ENCODE measurements at regions not wholly inside any gene's neighbourhood (a gene's known extent, or its start where the extent isn't known, plus 50 kb on each side); places are given as distances from the start of the nearest gene placed in this dataset.

GRCh38 chr3:68163062-68163461 lies 508.6 kb upstream of the SUCLG2 start:
- no peak for DNase-seq (ENCODE audit: low spot score)

DNA sequence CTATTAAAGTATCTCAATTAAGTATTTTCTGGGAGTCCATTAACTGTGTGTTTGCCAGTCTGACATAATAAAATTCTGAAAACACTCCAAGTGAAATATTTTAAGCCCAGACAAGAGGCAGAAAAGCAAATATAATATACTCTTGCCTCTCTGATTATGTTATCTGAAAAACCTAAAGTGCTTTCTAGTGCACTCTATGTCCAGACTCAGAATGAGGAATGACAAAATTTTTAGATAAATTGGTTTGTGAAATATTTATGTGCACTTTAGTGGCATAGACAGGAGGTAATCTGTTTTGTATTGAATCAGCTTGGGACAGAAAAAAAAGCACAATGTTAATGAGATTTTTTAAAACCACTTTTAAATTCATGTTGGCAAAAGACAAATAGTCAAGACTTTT lies 508.2 kb upstream of the SUCLG2 start:
- DNase-seq (ENCODE audit: low spot score), result no peak

GRCh38 chr3:68151359-68151758 lies 496.9 kb upstream of the SUCLG2 start:
- no peak for DNase-seq (ENCODE audit: low spot score)

DNA sequence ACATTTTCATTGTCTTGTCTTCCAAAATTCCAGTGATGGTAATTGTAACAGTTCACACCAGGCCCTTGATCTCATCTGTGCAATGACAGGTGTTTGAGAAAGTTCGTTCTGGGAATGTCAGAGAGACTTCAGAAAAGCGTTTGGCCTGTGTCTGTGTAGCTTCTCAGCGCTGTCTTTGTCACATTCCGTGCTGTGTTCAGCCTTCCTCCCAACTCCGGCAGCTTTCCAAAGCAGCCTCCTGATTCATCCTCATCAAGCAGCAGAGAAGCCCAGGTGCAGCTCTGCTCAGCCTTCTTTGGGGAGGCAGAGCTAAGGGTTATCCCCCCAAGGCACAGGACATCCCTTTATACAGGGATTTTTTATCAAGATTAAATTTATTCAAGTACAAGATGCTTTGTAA lies 494.0 kb upstream of the SUCLG2 start:
- DNase-seq (ENCODE audit: low spot score), result no peak

DNA sequence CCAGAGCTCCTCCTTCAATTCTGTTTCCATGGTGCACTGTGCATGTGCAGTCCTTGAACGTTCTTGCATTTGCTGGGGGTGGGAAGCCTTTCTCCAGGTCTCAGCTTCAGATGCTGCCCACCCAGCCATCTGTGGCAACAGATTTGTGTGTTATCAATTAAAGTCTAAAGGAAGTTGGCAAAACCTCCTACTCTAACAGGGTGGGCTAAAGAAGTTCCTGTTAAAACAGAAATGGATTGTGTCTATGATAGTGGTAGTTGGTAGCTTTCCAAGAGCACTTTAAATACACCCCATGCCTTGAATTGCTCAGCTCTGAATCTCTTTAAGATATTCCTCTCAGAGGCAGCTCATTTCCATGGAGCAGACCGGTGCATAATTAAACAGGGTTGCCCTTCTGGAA lies 488.0 kb upstream of the SUCLG2 start:
- DNase-seq (ENCODE audit: low spot score), result no peak

- no peak for DNase-seq (ENCODE audit: low spot score)
Measured at GRCh38 chr3:68139897-68140296, 485.5 kb upstream of the SUCLG2 start.

DNA sequence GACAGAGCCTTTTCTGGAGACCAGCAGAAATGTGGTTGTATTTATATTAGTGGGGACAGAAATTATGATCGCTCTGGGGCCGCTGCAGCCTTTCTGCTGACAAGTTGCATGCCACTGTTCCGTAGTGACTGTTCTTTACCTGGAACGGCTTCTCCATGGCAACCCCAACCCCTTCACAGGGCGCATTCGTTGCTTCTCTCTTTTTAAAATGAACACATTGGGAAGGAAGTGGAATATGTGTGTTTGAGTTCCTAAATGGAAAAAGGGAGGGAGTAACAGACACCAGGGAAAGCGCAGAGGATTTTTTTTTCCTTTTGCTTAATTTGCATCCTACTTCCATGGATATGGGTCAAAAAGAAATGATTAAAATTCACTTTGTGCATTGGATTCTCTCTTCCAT lies 482.0 kb upstream of the SUCLG2 start:
- DNase-seq (ENCODE audit: low spot score), result no peak

DNA sequence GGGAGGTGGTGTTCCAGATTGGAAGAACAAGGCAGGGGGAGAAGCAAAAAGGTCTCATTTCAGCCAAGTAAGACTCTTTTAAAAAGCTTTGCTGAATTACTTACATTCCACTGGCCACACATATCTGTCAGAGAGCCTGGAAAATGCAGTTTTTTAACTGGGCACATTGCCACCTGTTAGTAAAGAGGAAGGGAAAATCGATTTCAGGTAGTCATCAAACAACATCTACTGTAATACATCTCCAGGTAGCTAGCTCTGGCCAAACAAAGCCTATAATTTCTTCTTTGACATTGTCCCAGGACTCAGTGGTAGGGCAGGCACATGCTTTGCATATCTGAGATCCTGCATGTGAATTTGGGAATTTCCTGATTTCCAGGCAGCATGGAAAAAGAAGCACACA lies 480.7 kb upstream of the SUCLG2 start:
- DNase-seq (ENCODE audit: low spot score), result peak; percentile 39

DNA sequence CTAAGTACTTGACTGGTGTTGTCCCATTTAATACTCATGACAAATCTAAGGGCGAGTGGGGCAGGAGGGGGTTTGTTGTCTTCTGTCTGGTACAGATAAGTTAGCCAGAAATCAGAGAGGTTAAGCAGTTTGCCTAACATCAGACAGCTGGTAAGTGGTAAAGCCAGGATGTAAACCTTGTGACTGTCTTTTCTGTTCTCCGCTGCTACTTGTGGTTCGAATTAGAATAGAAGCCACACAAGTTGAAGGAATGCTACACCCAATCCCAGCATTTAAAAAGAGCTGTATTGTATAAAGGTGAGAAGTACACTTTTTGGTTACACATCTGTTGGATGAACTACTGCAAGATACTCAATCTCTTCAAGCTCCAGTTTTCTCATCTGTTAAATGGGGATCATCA lies 474.7 kb upstream of the SUCLG2 start:
- no peak for DNase-seq (ENCODE audit: low spot score)

- DNase-seq (ENCODE audit: low spot score), result no peak
Measured at GRCh38 chr3:68123231-68123630, 468.8 kb upstream of the SUCLG2 start.

DNA sequence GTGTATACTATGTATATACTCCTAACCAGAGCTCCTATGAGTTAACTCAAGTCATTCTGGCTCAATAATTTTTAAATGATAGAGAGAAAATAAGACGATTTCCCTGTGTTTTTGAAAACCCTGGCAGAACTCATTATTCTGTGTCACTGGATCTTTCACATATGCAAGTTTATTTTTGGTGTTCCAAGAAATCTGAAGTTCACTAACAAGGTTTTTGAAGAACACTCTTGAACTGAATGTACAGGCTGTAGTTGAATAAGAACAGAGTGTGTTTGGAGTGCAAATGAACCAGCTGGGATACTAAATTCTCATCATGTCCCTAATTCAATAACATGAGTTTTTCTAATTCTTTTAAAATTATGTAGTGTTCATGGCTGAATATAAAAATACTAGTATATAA lies 466.9 kb upstream of the SUCLG2 start:
- no peak for DNase-seq (ENCODE audit: low spot score)

DNA sequence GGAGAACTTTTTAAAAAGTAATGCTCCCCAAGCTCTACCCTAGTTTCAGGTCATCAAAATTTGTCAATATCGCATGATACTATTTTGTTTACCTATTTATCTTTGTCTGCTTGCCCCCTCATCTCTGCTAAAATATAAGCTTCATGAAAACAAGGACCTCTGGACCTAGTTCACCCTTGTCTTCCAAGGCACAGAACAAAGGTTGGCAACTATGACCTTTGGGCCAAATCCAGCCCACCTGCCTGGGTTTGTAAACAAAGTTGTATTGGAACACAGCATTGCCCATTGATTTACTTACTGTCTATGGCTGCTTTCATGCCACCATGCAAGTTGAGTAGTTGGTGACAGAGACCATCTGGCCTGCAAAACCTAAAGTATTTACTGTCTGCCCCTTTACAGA lies 462.2 kb upstream of the SUCLG2 start:
- DNase-seq (ENCODE audit: low spot score), result no peak

DNA sequence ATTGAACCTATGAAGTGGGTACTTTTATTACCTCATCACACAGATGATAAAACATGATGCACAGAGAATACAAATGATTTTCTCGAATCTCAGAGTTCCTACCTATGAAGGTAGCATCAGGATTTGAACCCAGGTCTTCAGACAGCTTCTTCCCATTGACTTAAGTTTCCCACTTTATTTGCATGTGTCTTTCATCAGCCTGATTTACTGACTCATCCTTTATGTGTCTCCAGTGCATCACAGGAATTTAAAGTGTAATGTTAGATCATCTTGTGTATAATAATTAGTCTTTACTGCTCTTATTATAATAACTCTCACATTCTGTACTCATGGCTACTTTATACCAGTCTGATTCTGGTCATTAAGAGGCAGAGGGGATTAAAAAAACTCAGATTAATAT lies 449.4 kb upstream of the SUCLG2 start:
- no peak for DNase-seq (ENCODE audit: low spot score)

DNA sequence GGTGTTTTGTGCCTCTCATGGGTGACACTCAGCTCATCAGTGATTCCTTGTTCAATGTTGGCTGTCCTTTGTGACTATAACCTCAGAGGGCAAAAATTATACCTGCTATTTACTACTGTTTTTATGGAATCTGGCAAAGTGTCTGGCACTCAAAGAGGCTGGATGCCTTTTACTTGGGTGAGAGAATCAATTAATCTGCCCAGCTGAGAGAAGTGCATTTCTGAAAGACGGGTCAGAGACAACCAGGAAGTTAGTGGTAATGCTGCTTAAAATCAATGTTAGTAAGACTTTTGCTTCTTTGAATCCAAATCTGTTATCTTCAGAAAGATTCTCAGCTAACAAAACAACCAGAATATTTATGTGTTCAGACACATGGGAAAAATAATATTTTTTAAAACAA lies 436.2 kb upstream of the SUCLG2 start:
- no peak for DNase-seq (ENCODE audit: low spot score)

- no peak for DNase-seq (ENCODE audit: low spot score)
Measured at GRCh38 chr3:68089572-68090011, 435.2 kb upstream of the SUCLG2 start.

DNA sequence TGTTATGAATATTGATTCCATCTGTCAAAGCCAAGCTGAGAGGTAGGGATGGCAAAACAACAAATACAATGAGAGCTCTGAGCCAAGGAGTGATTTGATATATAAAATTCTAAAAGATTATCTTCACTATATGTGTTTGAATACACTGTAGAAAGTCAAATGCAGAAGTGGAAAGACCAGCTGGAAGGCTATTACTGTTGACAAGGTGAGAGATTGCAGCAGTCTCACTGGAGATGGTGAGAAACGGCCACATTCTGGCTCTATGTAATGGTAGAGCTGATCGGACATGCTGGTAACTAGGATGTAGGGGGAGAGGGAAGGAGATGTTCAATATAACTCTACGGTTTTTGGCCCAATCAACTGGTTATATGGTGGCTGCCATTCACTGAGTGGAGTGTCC lies 434.2 kb upstream of the SUCLG2 start:
- DNase-seq (ENCODE audit: low spot score), result no peak

DNA sequence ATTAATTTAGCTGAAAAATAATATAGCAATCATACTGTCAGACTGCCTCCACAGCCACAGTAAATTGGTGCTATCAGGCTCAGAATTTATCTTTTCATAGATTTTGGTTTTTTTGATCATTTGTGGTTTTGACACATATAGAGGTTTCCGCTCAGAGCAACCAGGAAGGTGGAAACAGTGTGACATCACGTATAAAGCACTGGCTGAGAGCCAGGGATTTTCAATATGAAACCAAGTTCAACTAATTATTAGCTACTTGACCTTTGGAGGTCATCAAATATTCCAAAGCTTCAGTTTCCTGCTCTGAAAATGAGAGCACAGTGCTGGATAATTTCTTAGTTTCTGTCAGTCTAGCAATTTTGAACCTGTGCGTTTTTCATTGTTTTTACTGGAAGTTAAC lies 433.8 kb upstream of the SUCLG2 start:
- peak; percentile 75 for DNase-seq (ENCODE audit: low spot score)

DNA sequence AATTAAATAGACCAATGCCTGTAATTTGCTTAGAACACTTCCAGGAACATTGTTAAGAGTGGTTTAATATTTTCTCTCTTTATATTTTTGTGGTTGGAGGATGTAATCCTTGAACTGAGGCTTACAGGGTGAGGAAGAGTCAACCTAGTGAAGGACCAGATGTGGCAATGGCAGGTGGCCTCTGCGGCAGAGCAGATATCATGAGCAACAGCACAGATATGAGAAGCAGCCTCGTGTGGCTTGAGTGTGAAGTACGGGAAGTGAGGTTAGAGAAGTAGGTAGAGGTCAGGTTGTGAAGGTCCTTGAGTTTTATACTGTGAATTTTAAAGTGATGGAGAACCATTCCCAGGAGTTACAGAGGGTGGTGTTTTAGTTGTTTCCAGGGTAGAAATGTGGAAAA lies 417.6 kb upstream of the SUCLG2 start:
- no peak for DNase-seq (ENCODE audit: low spot score)

DNA sequence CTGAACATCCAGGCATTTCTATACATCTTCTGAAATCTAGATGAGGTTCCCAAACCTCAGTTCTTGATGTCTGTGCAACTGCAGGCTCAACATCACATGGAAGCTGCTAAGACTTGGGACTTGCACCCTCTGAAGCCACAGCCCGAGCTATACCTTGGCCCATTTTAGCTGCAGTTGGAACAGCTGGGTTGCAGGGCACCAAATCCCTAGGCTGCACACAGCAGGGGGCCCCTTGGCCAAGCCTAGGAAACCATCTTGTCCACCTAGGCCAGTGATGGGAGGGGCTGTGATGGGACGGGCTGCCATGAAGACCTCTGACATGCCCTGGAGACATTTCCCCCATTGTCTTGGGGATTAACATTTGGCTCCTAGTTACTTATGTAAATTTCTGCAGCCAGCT lies 415.8 kb upstream of the SUCLG2 start:
- no peak for DNase-seq (ENCODE audit: low spot score)

DNA sequence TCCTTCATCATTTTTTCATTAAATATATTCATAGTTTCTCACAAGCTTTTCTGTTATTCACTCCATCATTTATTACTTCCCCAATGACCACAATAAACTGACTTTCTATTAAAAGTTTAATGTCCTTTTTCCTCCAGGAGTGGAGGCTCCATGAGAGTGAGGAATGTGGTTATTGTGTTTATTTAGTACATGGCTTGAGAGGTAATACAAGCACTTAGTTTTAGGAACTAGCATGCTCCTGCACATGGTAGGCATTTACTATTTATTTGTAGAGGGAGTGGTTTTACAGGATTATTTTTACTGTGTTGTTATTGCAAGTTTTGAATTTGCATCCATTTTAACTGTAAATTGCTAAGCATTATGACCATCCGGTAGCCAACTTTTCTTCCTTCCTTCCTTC lies 412.9 kb upstream of the SUCLG2 start:
- no peak for DNase-seq (ENCODE audit: low spot score)

DNA sequence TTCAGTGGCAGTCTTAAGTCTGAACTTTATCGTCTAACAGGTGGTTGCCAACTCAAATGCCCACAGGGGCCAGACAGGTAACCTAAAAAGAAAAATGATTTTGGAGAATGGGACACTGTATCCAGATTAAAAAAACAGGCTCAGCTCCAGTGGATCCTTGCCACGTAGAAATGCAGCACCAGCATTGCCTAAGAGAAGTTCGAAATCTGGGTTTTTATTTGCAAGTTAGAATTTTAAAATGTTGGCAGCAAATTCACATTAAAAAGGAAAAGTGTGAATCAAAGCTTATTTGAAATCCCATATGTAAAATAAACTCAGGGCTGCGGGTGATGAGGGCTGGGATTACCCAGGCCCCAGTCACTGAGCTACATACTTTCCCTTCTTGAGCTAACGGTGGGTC lies 408.5 kb upstream of the SUCLG2 start:
- DNase-seq (ENCODE audit: low spot score), result no peak

GRCh38 chr3:68060910-68061309 lies 406.5 kb upstream of the SUCLG2 start:
- DNase-seq (ENCODE audit: low spot score), result no peak

DNA sequence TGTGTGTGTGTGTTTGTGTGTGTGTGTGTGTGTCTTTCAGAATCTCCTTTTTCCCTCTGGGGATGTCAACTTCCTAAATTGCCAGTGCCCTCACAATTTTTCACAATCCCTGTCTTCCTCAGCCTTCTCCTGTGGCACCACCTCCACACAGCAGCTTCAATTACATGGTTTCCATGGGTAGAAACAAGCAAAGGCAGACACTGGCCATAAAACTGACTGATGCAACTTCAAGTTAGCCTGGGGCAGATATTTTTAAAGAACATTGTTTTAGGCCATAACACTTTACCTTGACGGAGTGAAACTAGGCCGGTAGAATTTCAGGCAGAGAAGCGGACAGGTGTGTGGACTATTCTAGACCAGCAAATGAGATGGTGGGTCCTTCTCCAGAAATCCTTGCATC lies 405.8 kb upstream of the SUCLG2 start:
- DNase-seq (ENCODE audit: low spot score), result no peak

GRCh38 chr3:68059628-68060152 lies 405.3 kb upstream of the SUCLG2 start:
- no peak for DNase-seq (ENCODE audit: low spot score)
